Inferior parietal cortex (tissue), 1 donor: ENCODE measurements at regions not wholly inside any gene's neighbourhood (a gene's known extent, or its start where the extent isn't known, plus 50 kb on each side); places are given as distances from the start of the nearest gene placed in this dataset.
"Not testable (repeated sequence)": the region's sequence is repeated elsewhere in the genome, so short reads cannot be mapped to it uniquely, and the experiment has no call there.

Source experiments
- DNase-seq: peaks from one replicate; pipeline ENCODE4 v3.0.0-alpha.2; 2016; ENCODE audit errors: extremely low spot score

DNA sequence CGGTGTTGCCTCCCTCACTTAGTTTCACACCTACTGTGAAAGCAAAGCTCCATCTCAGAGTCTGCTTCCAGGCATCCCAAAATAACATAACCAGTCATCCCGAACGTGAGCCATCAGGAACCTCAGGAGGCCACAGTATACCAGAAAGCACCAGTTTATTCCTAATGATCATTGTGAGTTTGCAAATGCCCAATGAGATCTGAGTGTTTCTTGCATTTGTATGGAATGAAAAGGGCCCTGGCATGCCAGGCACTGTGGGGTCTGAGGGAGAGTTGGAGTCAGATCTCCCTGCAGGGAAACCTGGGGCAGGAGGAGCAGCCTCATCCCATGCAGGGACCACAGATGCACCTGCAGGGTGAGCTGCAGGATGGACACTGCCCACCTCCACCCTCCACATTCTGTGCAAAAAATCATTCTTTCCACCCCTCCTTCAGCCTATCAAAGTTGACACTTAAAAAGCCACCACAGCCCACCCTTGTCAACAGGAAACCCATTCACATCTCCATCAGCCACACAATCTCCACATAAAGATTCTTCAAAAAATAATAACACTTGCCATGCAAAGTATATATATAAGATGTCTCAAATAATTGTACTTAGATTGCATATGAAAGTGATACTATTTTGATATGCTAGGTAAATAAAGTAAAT lies 112.3 kb downstream of the GGTLC2 start:
- not testable (repeated sequence) for DNase-seq

DNA sequence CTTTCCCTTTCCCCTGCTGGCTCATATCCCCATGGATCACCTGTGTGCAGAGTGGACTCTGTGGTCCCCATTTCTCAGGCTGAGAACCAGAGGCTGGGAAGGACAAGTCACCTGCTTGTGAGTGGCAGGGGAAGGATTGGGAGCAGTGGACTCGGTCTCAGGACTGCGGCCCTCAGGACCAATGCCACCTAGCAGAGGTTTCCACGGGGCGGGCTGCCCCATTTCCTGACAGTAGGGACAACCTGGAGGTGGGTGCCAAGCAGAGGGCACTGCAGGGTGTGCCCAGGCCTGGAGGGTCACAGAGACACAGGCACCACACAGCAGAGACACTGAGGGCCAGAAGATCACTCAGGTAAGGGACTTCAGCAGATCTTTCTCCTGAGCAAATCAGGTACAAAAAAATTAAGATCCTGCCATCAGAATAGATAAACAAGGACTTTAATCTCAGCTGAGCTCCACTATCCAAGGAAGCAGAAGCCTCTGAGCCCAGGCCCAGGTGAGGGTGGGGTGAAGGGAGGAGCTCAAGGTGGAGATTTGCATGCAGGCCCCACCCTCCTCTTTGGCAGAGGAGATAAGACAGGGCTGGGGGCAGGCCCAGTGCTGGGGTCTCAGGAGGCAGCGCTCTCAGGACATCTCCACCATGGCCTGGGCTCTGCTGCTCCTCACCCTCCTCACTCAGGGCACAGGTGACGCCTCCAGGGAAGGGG lies 113.8 kb downstream of the GGTLC2 start:
- not testable (repeated sequence) for DNase-seq

DNA sequence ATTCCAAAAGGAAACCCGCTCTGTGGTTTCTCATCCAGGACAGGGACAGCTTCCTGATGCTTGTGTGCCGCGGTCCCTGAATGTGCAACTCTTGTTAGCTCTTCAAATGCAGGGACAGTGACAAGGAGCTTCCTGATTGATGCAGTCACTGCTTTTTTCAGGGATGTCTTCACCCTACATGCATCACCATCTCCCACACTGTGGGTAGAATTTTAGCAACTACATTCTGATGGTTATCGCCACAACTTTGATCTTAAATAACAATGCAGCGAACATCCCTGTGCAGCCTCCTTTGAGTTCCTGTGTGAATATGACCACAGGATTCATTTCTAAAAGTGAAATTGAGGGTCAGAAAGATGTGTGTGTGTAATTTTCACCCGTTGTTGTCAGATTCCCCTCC lies 115.0 kb downstream of the GGTLC2 start:
- DNase-seq = no peak

DNA sequence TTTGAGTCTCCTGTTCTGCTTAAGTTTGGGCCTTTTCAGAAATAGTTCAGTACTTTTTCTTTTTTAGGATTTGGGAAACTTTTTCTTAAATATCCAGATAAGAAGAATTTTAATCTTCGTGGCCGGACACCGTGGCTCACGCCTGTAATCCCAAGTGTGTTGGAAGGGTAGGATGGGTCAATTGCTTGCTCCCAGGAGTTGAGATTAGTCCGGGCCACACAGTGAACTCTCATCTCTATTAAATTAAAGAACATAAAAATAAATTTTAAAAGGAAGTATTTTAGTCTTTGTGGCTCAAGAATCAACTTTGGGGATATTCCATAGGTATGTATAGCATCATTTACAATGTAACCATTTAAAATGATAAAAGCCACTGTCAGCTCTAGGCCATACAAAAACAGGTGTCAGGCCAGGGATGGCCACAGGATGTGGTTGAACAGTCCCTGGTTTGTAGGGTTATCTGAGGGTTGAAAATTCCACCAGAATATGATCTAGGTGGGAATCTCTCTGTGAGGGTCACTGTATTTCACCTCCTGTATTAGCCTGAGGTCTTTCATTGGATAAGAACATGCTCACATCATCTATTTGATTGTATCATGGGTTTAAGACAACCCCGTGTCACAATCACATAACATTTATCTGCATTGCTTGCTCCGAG lies 115.6 kb downstream of the GGTLC2 start:
- DNase-seq = no peak

- no peak for DNase-seq
Observed at GRCh38 chr22:22761606-22761962, 117.2 kb downstream of the GGTLC2 start.

GRCh38 chr22:22761963-22762772 lies 117.8 kb downstream of the GGTLC2 start:
- DNase-seq = no peak

DNA sequence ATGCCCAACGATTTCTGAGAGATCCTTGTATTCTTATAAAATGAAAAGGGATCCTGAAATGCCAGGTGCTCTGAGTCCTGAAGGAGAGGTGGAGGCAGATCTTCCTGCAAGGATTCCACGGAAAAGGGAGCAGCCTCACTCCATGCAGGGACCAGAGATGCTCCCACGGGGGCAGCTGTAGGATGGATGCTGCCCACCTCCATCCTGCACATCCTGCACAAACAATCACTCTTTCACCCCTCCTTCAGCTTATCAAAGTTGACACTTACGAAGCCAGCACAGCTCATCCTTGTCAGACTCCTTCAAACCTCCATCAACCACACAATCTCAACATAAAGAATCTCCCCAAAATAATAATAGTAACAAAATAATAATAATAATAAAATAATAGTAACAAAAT lies 119.1 kb downstream of the GGTLC2 start:
- no peak for DNase-seq

DNA sequence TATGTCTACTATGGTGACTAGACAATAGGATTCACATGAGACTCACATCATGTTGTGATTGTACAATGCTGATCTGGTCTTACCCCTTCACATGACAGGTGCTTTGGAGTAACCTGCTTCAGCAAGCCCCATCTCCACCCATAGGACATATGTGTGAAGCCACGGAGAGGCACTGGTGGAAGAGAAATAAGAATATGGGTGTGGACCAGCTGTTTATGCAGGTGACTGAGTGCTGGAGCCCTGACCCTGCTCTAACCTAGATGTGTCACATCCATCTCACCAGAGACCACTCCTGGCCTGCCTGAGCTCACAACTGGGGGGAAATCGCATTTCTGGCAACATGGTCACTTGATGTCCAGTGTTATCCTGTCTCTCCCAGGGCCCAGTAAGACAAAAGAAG lies 119.7 kb downstream of the GGTLC2 start:
- DNase-seq = no peak

DNA sequence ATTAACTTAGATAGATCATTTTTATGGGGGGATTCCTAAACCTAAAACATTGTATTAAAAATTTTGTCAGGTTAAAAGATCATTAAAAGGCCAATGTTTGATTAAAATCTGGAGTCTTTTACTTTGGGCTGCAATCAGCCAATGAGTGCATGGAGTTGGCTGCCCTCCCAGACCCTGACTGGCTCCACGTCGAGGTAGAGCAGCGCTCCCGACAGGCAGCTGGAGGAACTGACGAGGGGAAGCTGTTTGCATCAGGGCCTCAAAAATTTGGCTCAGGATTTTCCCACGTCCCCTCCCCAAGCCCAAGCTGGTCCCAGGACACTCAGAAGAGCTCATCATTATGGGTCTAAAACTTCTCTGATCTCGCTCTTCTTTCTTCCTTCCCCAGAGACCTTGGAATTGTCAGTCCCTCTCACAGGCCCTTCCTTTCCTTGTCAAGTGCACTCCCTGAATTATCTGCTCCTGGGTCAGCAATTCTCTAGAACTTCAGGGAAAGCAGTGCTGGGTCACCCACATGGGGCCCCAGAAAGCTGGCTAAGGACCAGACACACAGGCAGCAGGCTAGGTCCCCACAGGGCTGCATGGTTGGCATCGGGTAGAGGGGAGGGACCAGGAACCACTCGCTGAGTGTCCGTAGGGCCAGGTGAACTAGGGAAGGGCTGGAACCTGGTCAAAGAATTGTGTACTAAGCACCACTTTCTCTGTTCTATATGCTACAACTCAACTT lies 119.6 kb upstream of the IGLL5 start:
- DNase-seq = no peak

DNA sequence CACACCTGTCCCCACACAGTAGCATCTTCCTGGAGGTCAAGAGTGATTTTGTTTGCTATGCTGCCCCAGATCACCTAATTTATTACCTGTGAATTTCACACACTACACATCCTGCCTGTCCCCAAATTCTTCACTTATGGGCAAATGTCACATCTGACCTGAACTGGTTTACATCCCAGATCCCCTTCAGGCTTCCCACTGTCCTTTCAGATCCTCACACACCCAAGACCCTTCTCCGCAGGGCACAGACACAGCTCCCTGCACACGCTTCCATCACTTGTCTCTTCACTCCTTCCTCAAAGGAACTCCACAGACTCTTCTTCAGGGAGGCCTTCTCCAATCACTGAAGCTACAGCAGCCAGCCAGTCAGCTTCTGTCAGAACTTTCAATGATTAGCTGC lies 118.7 kb upstream of the IGLL5 start:
- no peak for DNase-seq

GRCh38 chr22:22769434-22770279 lies 118.0 kb upstream of the IGLL5 start:
- DNase-seq = no peak

DNA sequence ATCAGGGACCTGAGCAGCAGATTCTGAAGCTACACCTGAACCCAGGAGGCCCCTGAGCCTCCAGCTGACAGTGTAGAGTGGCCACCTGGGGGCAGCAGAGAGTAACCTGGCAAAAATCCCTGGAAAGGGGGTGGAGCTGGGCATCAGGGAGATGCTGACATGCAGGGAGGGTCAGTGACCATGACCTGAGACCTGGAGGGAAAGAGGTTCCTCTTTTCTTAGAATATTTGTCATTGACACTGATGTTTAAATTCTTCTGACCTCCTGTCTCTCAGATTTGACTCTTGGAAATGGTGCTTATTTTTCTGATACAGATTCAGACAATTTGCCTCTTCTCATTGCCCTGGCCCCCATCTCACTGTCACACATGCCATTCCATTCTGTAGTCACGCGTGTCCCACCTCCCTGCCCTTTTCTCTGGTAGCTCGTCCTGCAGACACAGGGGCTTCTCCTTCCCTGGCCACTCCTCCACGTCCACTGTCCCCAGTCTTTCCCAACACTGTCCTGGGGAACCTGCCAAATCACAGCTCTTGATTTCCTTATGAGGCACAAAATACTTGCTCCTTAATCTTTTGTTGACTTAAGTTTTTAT lies 117.2 kb upstream of the IGLL5 start:
- DNase-seq = peak; percentile 69

- no peak for DNase-seq
Observed at GRCh38 chr22:22770881-22771280, 116.7 kb upstream of the IGLL5 start.

- DNase-seq = no peak
Observed at GRCh38 chr22:22771696-22772377, 115.8 kb upstream of the IGLL5 start.

GRCh38 chr22:22772396-22772795 lies 115.2 kb upstream of the IGLL5 start:
- no peak for DNase-seq

GRCh38 chr22:22772883-22773282 lies 114.7 kb upstream of the IGLL5 start:
- no peak for DNase-seq

DNA sequence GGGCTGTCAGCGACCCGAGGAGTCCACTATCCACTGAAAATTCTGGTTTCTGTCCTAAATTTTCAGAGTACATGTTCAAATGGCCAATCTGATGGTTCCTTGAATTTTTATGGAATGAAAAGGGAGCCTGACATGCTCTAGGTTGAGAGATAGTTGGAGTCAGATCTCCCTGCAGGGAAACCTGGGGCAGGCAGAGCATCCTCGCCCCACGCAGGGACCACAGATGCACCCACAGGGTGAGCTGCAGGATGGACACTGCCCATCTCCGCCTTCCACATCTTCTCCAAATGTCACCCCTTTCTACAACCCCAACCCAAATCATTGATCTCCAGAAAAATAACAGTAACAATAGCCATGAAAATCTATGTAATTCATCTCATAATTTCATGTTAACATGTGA lies 114.2 kb upstream of the IGLL5 start:
- DNase-seq = no peak

DNA sequence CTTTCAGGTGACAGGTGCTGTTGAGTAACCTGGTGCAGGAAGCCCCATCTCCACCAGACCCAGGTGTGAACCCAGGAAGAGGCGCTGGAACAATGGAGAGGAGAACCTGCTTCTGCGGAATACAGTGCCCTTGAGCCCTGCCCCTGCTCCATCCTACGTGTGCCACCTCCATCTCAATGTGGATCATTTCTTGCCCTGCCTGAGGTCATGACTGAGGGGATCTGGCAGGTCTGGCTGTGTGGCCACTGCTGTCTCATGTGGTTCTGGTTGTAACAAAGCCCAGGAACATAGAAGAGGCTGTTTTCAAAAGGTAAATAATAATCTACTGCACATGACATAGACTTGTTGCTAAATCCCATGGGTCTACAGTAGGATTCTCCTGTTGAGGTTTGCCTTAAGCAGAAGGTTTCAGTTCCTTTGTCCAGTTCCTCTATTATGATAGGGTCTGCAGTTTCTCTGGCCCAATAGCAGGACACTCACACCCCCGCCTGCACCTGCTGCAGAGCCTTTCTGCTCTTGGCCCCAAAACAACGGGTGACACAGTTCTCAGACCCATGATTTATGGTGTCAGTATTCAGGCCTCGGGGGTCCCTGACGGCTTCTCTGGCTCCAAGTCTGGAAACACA lies 113.5 kb upstream of the IGLL5 start:
- DNase-seq = no peak

GRCh38 chr22:22774762-22775161 lies 112.9 kb upstream of the IGLL5 start:
- DNase-seq = not testable (repeated sequence)
